GM19438 (cell line): ENCODE measurements at regions not wholly inside any gene's neighbourhood (a gene's known extent, or its start where the extent isn't known, plus 50 kb on each side); places are given as distances from the start of the nearest gene placed in this dataset.
"Not testable (repeated sequence)": the region's sequence is repeated elsewhere in the genome, so short reads cannot be mapped to it uniquely, and the experiment has no call there.

Source experiments
- ATAC-seq: cut with Tn5 transposase; IDR thresholded peaks from one replicate; pipeline ENCODE4 v1.9.1; 2021; ENCODE audit warnings: low read depth; ENCODE audit not compliant: unreplicated experiment

GRCh38 chr12:34402228-34402898 lies 380.1 kb downstream of the ALG10 start:
- ATAC-seq = no peak

- ATAC-seq = no peak
Measured at GRCh38 chr12:34402899-34403705, 380.8 kb downstream of the ALG10 start.

- no peak for ATAC-seq
Measured at GRCh38 chr12:34403706-34404376, 381.5 kb downstream of the ALG10 start.

DNA sequence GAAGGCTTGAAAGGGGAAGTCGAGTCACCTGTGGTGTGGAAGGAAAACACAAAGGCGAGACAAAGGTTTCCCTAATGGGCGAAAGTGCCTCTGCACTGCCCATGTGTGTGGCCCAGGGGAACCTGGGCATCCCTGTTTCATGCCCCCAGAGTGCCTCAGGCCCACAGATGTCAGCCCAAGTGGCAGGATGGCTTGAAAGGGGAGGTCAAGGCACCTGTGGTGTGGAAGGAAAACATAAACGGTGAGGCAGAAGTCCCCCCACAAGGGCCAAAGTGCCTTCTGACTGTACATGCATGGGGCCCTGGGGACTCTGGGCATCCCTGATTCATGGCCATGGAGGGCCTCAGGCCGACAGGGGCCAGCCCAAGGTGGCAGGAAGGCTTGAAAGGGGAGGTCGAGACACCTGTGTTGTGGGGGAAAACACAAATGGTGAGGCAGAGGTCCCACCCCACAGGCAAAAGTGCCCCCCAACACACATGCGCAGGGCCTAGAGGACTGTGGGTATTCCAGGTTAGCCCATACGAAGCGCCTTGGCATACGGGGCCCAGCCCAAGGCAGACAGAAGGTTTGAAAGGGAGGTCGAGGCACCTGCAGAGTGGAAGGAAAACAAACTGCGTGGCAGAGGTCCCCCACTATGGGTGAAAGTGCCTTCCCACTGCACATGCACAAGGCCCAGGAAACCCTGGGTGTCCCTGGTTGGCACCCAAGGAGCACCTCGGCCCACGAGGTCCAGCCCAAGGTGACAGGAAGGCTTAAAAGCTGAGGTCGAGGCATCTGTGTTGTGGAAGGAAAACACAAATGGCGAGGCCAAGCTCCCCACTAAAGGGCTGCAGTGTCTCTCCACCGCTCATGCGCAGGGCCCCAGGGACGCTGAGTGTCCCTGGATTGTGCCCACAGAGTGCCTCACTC lies 382.3 kb downstream of the ALG10 start:
- no peak for ATAC-seq

GRCh38 chr12:34405286-34406227 lies 383.3 kb downstream of the ALG10 start:
- no peak for ATAC-seq

DNA sequence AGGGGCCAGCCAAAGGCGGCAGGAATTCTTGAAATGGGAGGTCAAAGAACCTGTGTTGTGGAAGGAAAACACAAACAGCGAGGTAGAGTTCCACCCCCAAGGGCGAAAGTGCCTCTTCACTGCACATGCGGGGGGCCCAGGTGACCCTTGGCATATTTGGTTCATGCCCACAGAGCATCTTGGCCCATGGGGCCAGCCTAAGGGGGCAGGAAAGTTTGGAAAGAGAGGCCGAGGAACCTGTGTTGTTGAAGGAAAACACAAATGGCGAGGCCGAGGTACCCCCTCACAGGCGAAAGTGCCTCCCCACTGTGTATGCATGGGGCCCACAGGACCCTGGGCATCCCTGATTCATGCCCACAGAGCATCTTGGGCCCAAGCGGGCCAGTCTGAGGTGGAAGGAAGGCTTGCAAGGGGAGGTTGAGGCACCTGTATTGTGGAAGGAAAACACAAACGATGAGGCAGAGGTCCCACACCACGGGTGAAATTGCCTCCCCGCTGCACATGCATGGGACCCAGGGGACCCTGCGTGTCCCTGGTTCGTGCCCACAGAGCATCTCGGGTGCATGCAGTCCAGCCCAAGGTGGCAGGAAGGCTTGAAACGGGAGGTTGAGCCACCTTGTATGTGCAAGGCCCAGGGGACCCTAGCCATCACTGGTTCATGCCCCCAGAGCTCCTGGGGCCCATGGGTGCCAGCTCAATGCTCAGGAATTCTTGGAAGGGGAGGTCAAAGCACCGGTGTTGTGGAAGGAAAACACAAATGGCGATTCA lies 384.1 kb downstream of the ALG10 start:
- no peak for ATAC-seq

DNA sequence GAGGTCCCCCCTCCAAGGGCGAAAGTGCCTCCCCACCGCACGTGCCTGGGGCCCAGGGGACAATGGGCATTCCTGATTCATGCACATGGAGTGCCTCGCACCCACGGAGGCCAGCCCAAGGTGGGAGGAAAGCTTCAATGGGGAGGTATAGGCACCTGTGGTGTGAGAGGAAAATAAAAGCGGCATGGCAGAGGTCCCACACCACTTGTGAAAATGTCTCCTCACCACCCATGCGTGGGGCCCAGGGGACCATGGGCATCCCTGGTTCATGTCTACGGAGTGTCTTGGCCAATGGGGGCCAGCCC lies 384.7 kb downstream of the ALG10 start:
- ATAC-seq = no peak

- no peak for ATAC-seq
Measured at GRCh38 chr12:34407813-34408212, 385.5 kb downstream of the ALG10 start.

DNA sequence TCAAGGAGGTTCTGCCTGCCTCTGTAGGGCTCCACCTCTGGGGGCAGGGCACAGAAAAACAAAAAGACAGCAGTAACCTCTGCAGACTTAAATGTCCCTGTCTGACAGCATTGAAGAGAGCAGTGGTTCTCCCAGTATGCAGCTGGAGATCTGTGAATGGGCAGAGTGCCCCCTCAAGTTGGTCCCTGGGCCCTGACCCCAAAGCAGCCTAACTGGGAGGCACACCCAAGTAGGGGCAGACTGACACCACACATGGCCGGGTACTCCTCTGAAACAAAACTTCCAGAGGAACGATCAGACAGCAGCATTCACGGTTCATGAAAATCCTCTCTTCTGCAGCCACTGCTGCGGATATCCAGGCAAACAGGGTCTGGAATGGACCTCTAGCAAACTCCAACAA lies 409.2 kb downstream of the ALG10 start:
- not testable (repeated sequence) for ATAC-seq
